AG20443 (cell line): ENCODE measurements at regions not wholly inside any gene's neighbourhood (a gene's known extent, or its start where the extent isn't known, plus 50 kb on each side); places are given as distances from the start of the nearest gene placed in this dataset.

Experiments used
- DNase-seq: peaks from one replicate; pipeline ENCODE4 v3.0.0; 2012; ENCODE audit warnings: low spot score, mixed read lengths

- DNase-seq: no peak
Observed at GRCh38 chr13:104321756-104322155, 1255.5 kb upstream of the SLC10A2 start.

- no peak for DNase-seq
Observed at GRCh38 chr13:104320446-104320845, 1254.2 kb upstream of the SLC10A2 start.

GRCh38 chr13:104318121-104318520 is 1251.9 kb upstream of the SLC10A2 start:
- DNase-seq: no peak

GRCh38 chr13:104315606-104316005 is 1249.4 kb upstream of the SLC10A2 start:
- no peak for DNase-seq

GRCh38 chr13:104314926-104315535 is 1248.8 kb upstream of the SLC10A2 start:
- no peak for DNase-seq

- no peak for DNase-seq
Observed at GRCh38 chr13:104314321-104314720, 1248.1 kb upstream of the SLC10A2 start.

GRCh38 chr13:104310861-104311260 is 1244.6 kb upstream of the SLC10A2 start:
- DNase-seq: no peak

GRCh38 chr13:104309431-104309830 is 1243.2 kb upstream of the SLC10A2 start:
- no peak for DNase-seq

GRCh38 chr13:104301171-104301975 is 1235.2 kb upstream of the SLC10A2 start:
- DNase-seq: no peak

GRCh38 chr13:104297075-104297474 is 1230.9 kb upstream of the SLC10A2 start:
- DNase-seq: no peak

- DNase-seq: no peak
Observed at GRCh38 chr13:104296286-104296685, 1230.1 kb upstream of the SLC10A2 start.

GRCh38 chr13:104295537-104295936 is 1229.3 kb upstream of the SLC10A2 start:
- DNase-seq: no peak

GRCh38 chr13:104289400-104289799 is 1223.2 kb upstream of the SLC10A2 start:
- no peak for DNase-seq

- no peak for DNase-seq
Observed at GRCh38 chr13:104288496-104288895, 1222.3 kb upstream of the SLC10A2 start.

GRCh38 chr13:104286566-104287290 is 1220.5 kb upstream of the SLC10A2 start:
- no peak for DNase-seq

GRCh38 chr13:104281910-104282309 is 1215.7 kb upstream of the SLC10A2 start:
- DNase-seq: no peak

GRCh38 chr13:104270731-104271130 is 1204.5 kb upstream of the SLC10A2 start:
- no peak for DNase-seq

GRCh38 chr13:104267206-104267811 is 1201.1 kb upstream of the SLC10A2 start:
- DNase-seq: no peak

GRCh38 chr13:104256701-104257100 is 1190.5 kb upstream of the SLC10A2 start:
- DNase-seq: no peak

- DNase-seq: no peak
Observed at GRCh38 chr13:104253063-104253680, 1187.0 kb upstream of the SLC10A2 start.

GRCh38 chr13:104251931-104252330 is 1185.7 kb upstream of the SLC10A2 start:
- DNase-seq: no peak

GRCh38 chr13:104246955-104247354 is 1180.7 kb upstream of the SLC10A2 start:
- no peak for DNase-seq
